ENCODE measurements at regions not wholly inside any gene's neighbourhood (a gene's known extent, or its start where the extent isn't known, plus 50 kb on each side); places are given as distances from the start of the nearest gene placed in this dataset.

DNA sequence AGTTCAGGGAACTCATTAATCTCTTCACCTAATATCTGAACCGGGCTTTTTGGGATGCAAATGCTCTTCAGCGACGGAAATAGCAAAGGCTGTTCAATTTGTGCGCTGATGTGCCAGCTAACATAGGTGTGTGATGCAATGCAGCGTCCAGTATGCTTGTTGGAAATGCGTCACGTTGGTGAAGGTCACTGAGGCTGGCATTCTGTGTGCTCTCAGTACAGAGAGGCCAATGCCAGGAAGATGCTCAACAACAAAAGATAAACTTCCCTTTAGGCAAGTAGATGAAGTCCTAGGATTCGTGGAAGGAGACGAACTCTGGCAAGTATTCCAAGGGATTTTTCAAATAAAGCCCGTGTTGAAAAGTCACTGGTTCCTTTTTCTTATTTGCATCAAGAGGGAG, 649.5 kb upstream of the MKI67 start:
- Histone ChIP-seq H2AFZ (ENCODE audit: low read depth) (no peak overlapping the region), H3K4me3 (ENCODE audit: low read depth in 2 of 2, low read length in 1 of 2) (no peak overlapping the region), H3K4me2 (no peak overlapping the region), H3K27ac (ENCODE audit: low read depth in 2 of 2, low read length in 1 of 2) (no peak overlapping the region), H3K9me3 (no peaks in the 10 kb centered on the region), H3F3A (replicated peaks; ENCODE audit: insufficient read depth) (no peaks in the 10 kb centered on the region), H3K9me2 (no peaks in the 10 kb centered on the region), H4K20me1 (ENCODE audit: insufficient read depth) (no peaks in the 10 kb centered on the region), H3K27me3 (ENCODE audit: insufficient read depth) (no peaks in the 10 kb centered on the region), H3K79me2 (ENCODE audit: insufficient read depth) (no peaks in the 10 kb centered on the region), H3K36me3 (replicated peaks in 1 of 2; ENCODE audit: control insufficient read depth in 1 of 2, insufficient read depth in 2 of 2, low read length in 1 of 2) (no peaks in the 10 kb centered on the region), H3K9ac (no peak overlapping the region), H3K4me1 (ENCODE audit: control insufficient read depth in 1 of 2, insufficient read depth in 2 of 2, low read depth in 1 of 2, low read length in 1 of 2) (no peaks in the 10 kb centered on the region)
- ChIA-PET POLR2A (no interaction called here), CTCF (interaction anchor here (0.8 kb wide), 1 partner anchor 10 kb away, joined by 3 read pairs; no protein-coding TSS in a partner anchor)
- DNase-seq, result no peak
- TF ChIP-seq MEF2A (IDR thresholded peaks at IDR 0.05; ENCODE audit: borderline replicate concordance, low read depth), result no peak
- TF ChIP-seq, protein P1, sequence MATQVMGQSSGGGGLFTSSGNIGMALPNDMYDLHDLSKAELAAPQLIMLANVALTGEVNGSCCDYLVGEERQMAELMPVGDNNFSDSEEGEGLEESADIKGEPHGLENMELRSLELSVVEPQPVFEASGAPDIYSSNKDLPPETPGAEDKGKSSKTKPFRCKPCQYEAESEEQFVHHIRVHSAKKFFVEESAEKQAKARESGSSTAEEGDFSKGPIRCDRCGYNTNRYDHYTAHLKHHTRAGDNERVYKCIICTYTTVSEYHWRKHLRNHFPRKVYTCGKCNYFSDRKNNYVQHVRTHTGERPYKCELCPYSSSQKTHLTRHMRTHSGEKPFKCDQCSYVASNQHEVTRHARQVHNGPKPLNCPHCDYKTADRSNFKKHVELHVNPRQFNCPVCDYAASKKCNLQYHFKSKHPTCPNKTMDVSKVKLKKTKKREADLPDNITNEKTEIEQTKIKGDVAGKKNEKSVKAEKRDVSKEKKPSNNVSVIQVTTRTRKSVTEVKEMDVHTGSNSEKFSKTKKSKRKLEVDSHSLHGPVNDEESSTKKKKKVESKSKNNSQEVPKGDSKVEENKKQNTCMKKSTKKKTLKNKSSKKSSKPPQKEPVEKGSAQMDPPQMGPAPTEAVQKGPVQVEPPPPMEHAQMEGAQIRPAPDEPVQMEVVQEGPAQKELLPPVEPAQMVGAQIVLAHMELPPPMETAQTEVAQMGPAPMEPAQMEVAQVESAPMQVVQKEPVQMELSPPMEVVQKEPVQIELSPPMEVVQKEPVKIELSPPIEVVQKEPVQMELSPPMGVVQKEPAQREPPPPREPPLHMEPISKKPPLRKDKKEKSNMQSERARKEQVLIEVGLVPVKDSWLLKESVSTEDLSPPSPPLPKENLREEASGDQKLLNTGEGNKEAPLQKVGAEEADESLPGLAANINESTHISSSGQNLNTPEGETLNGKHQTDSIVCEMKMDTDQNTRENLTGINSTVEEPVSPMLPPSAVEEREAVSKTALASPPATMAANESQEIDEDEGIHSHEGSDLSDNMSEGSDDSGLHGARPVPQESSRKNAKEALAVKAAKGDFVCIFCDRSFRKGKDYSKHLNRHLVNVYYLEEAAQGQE (IDR thresholded peaks at IDR 0.05; ENCODE audit: low read depth, low read length), result no peak
- no peak for TF ChIP-seq NRF1 (IDR thresholded peaks at IDR 0.05; ENCODE audit: low read depth, low read length)
- no peak for TF ChIP-seq YY1 (IDR thresholded peaks at IDR 0.05; ENCODE audit: low read depth)
- no peak for TF ChIP-seq TCF12 (IDR thresholded peaks at IDR 0.05)
- no peak for TF ChIP-seq RCOR1 (IDR thresholded peaks at IDR 0.05; ENCODE audit: low read length)
- TF ChIP-seq FOSL2 (IDR thresholded peaks at IDR 0.05; ENCODE audit: borderline replicate concordance, low read depth), result no peak
- TF ChIP-seq, protein P2, sequence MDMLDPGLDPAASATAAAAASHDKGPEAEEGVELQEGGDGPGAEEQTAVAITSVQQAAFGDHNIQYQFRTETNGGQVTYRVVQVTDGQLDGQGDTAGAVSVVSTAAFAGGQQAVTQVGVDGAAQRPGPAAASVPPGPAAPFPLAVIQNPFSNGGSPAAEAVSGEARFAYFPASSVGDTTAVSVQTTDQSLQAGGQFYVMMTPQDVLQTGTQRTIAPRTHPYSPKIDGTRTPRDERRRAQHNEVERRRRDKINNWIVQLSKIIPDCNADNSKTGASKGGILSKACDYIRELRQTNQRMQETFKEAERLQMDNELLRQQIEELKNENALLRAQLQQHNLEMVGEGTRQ (IDR thresholded peaks at IDR 0.05; ENCODE audit: borderline replicate concordance, low read depth, low read length), result no peak
- TF ChIP-seq SIN3A (IDR thresholded peaks at IDR 0.05; ENCODE audit: borderline replicate concordance, low read depth, low read length), result no peak
- no peak for TF ChIP-seq IRF3 (IDR thresholded peaks at IDR 0.05; ENCODE audit: low read depth, low read length)
- no peak for TF ChIP-seq EP300 (IDR thresholded peaks at IDR 0.05; ENCODE audit: borderline replicate concordance in 1 of 2, low read depth in 1 of 2, low read length in 1 of 2)
- 46% methylated on average over 10 of the region's 10 CpGs for WGBS (ENCODE audit: low lambda C conversion rate)

DNA sequence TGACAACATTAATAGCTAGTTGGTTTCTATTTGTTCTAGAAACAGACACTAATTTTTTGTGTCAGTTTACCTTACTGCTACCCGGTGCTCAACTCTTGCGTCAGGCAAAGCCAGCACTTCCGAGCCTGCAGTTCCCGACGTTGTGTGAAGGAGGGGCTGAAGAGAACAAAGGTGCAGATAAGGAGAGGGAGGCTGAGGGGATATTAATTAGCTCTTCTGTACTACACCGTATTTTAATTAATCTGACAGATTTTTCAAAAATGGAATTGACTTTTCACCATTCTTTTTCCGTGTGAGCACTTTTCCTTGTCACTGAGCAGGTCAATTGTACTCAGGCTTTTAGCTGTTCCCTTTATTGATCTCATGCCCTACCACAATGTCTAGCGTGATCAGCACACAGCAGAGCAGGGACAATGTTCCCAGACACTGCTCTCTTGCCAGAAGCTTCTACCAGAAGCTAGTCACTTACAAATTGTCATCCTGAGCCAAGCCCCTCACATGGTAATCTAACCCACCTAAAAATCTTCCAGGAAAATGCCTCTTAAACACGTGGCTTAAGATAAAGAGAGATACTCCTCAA, 650.5 kb upstream of the MKI67 start:
- ChIA-PET POLR2A (no interaction called here), CTCF (interaction anchor here (0.8 kb wide), 1 partner anchor 9 kb away, joined by 3 read pairs; no protein-coding TSS in a partner anchor)
- Histone ChIP-seq H3K9me3 (no peaks in the 10 kb centered on the region), H3K27ac (ENCODE audit: low read depth in 2 of 2, low read length in 1 of 2) (no peak overlapping the region), H3K36me3 (replicated peaks in 1 of 2; ENCODE audit: control insufficient read depth in 1 of 2, insufficient read depth in 2 of 2, low read length in 1 of 2) (no peaks in the 10 kb centered on the region), H4K20me1 (ENCODE audit: insufficient read depth) (no peaks in the 10 kb centered on the region), H3K4me3 (ENCODE audit: low read depth in 2 of 2, low read length in 1 of 2) (no peak overlapping the region), H3K4me1 (ENCODE audit: control insufficient read depth in 1 of 2, insufficient read depth in 2 of 2, low read depth in 1 of 2, low read length in 1 of 2) (no peaks in the 10 kb centered on the region), H3K9ac (no peak overlapping the region), H3K79me2 (ENCODE audit: insufficient read depth) (no peaks in the 10 kb centered on the region), H2AFZ (ENCODE audit: low read depth) (no peak overlapping the region), H3K27me3 (ENCODE audit: insufficient read depth) (no peaks in the 10 kb centered on the region), H3F3A (replicated peaks; ENCODE audit: insufficient read depth) (no peaks in the 10 kb centered on the region), H3K9me2 (no peaks in the 10 kb centered on the region), H3K4me2 (no peak overlapping the region)
- DNase-seq, result no peak
- 31% methylated on average over 9 of the region's 9 CpGs for WGBS (ENCODE audit: low lambda C conversion rate)
- TF ChIP-seq, protein P2 (IDR thresholded peaks at IDR 0.05; ENCODE audit: borderline replicate concordance, low read depth, low read length), result no peak
- TF ChIP-seq TCF12 (IDR thresholded peaks at IDR 0.05) (no peak), GATA2 (CRISPR knock-in tag; IDR thresholded peaks at IDR 0.05) (no peak), TAF1 (IDR thresholded peaks at IDR 0.05; ENCODE audit: borderline replicate concordance, low read depth, low read length) (no peak), RCOR1 (IDR thresholded peaks at IDR 0.05; ENCODE audit: low read length) (no peak)
- TF ChIP-seq, protein P3, sequence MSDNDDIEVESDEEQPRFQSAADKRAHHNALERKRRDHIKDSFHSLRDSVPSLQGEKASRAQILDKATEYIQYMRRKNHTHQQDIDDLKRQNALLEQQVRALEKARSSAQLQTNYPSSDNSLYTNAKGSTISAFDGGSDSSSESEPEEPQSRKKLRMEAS (IDR thresholded peaks at IDR 0.05; ENCODE audit: low read depth), result no peak
- TF ChIP-seq, protein P1 (IDR thresholded peaks at IDR 0.05; ENCODE audit: low read depth, low read length), result no peak
